Panc1 (cell line): ENCODE measurements at regions not wholly inside any gene's neighbourhood (a gene's known extent, or its start where the extent isn't known, plus 50 kb on each side); places are given as distances from the start of the nearest gene placed in this dataset.

Experiments
- ATAC-seq: fragments of 200-7000 bp; cut with Tn5 transposase; 2 replicates; pipeline ENCODE4 v1.9.1; 2020; ENCODE audit warnings: mild to moderate bottlenecking, moderate library complexity
- BruUV-seq: library from RNA; stranded (reverse); fragments of 400-500 nt; replicated peaks from 2 replicates; lab custom pipeline; 2021; lab: Mats Ljungman, UMichigan
- CTCF ChIA-PET: fragments of 300-600 bp; sonication (Branson Sonifier 250); formaldehyde crosslinking; loops from one replicate; lab custom pipeline; 2022; ENCODE audit warnings: antibody characterized with exemption; lab: Charles Lee
- POLR2A ChIA-PET: fragments of 300-600 bp; sonication (Branson Sonifier 250); formaldehyde crosslinking; loops from one replicate; lab custom pipeline; 2022; ENCODE audit warnings: antibody characterized with exemption; lab: Charles Lee
- DNase-seq: peaks from one replicate; pipeline ENCODE4 v3.0.0-alpha.2; 2010; ENCODE audit warnings: low read depth, low spot score
- H3K27ac ChIP-seq: 2 replicates; pipeline ENCODE4 v1.5.1; 2011; ENCODE audit warnings: mild to moderate bottlenecking, low read length, inconsistent platforms
- H3K27me3 ChIP-seq: fragments of 200-500 bp; sonication (Bioruptor generic); 2 replicates; pipeline ENCODE4 v1.6.0; 2014; ENCODE audit warnings: low read length, inconsistent platforms; ENCODE audit not compliant: control insufficient read depth, insufficient read depth
- H3K36me3 ChIP-seq: fragments of 200-500 bp; sonication (Bioruptor generic); 2 replicates; pipeline ENCODE4 v1.5.1; 2014; ENCODE audit warnings: inconsistent platforms, mild to moderate bottlenecking, low read length, moderate library complexity; ENCODE audit not compliant: control insufficient read depth, insufficient read depth
- H3K4me1 ChIP-seq: 2 replicates; pipeline ENCODE4 v1.5.1; 2011; ENCODE audit warnings: inconsistent platforms, mild to moderate bottlenecking, low read length, moderate library complexity; ENCODE audit not compliant: control insufficient read depth, insufficient read depth
- H3K4me3 ChIP-seq, 2 experiments: 2 replicates each; pipeline ENCODE4 v1.5.1; 2011 to 2012; ENCODE audit warnings: low read depth in 2 of 2, low read length in 2 of 2, mild to moderate bottlenecking in 2 of 2, inconsistent platforms in 1 of 2, moderate library complexity in 1 of 2
- H3K9me3 ChIP-seq: fragments of 200-500 bp; sonication (Bioruptor generic); 2 replicates; pipeline ENCODE4 v1.5.1; 2014; ENCODE audit warnings: low read depth, mild to moderate bottlenecking, inconsistent platforms, low read length, moderate library complexity; ENCODE audit not compliant: control insufficient read depth, insufficient read depth
- CTCF ChIP-seq: fragments of 450-650 bp; IDR thresholded peaks from 2 replicates; pipeline ENCODE4 v1.5.1; 2017; ENCODE audit warnings: mild to moderate bottlenecking
- POLR2AphosphoS5 ChIP-seq: IDR thresholded peaks from 2 replicates; pipeline ENCODE4 v1.6.1; 2012; ENCODE audit warnings: mild to moderate bottlenecking, low read depth, low read length, moderate library complexity
- REST ChIP-seq, 2 experiments: IDR thresholded peaks; 2 replicates each; pipeline ENCODE4 v1.6.1; 2011 to 2012; ENCODE audit warnings: low read depth in 2 of 2, control low read depth in 1 of 2, low read length in 1 of 2, mild to moderate bottlenecking in 1 of 2, moderate library complexity in 1 of 2; ENCODE audit not compliant: insufficient read depth in 1 of 2
- SIN3A ChIP-seq: IDR thresholded peaks from 2 replicates; pipeline ENCODE4 v1.6.1; 2012; ENCODE audit warnings: low read depth, mild to moderate bottlenecking, low read length, moderate library complexity, borderline replicate concordance; ENCODE audit not compliant: insufficient read depth
- TCF7L2 ChIP-seq: IDR thresholded peaks from 2 replicates; pipeline ENCODE4 v1.6.1; 2011; ENCODE audit warnings: mild to moderate bottlenecking, low read depth, low read length, inconsistent platforms
- in situ Hi-C: cut with HindIII; loops from 2 replicates; pipeline ENCODE4 v1.10.0; 2016; ENCODE audit warnings: low sequenced_read_pairs, low pct_unique_long_range_greater_than_20kb
- intact Hi-C: fragments of 100-400 bp; cut with micrococcal nuclease; formaldehyde crosslinking; loops from one replicate; pipeline ENCODE4 v1.10.0; 2022; ENCODE audit not compliant: unreplicated experiment

- Histone ChIP-seq H3K27me3 (no peaks in the 10 kb centered on the region), H3K27ac (no peak overlapping the region), H3K4me3 (no peak overlapping the region), H3K36me3 (no peaks in the 10 kb centered on the region), H3K4me1 (no peaks in the 10 kb centered on the region), H3K9me3 (no peaks in the 10 kb centered on the region)
- intact Hi-C loops, result no loop called here
- DNase-seq (no peak), ATAC-seq (no peak)
- POLR2A ChIA-PET, result no interaction called here
- CTCF ChIA-PET, result no interaction called here
- BruUV-seq, result no TSS peak
- TF ChIP-seq POLR2AphosphoS5 (no peak), CTCF (no peak), REST (IDR thresholded peaks at IDR 0.05; ENCODE audit: insufficient read depth in 1 of 2, low read depth in 2 of 2, low read length in 1 of 2) (no peak), SIN3A (no peak), TCF7L2 (no peak)
- in situ Hi-C loops, result no loop called here
These were observed 92.3 kb upstream of the MARCHF11 start for GRCh38 chr5:16271851-16272250.

- Histone ChIP-seq H3K9me3 (no peaks in the 10 kb centered on the region), H3K27me3 (no peaks in the 10 kb centered on the region), H3K4me3 (no peak overlapping the region), H3K36me3 (no peaks in the 10 kb centered on the region), H3K27ac (no peak overlapping the region), H3K4me1 (no peaks in the 10 kb centered on the region)
- ChIA-PET CTCF (no interaction called here), POLR2A (no interaction called here)
- TF ChIP-seq REST (IDR thresholded peaks at IDR 0.05; ENCODE audit: insufficient read depth in 1 of 2, low read depth in 2 of 2, low read length in 1 of 2) (no peak), SIN3A (no peak), POLR2AphosphoS5 (no peak), CTCF (no peak)
- ATAC-seq (no peak), DNase-seq (no peak)
- no TSS peak for BruUV-seq
- intact Hi-C loops (no loop called here), in situ Hi-C loops (no loop called here)
These were observed 85.5 kb upstream of the MARCHF11 start for GRCh38 chr5:16265141-16265540.
